ENCODE measurements at regions not wholly inside any gene's neighbourhood (a gene's known extent, or its start where the extent isn't known, plus 50 kb on each side); places are given as distances from the start of the nearest gene placed in this dataset.

DNA sequence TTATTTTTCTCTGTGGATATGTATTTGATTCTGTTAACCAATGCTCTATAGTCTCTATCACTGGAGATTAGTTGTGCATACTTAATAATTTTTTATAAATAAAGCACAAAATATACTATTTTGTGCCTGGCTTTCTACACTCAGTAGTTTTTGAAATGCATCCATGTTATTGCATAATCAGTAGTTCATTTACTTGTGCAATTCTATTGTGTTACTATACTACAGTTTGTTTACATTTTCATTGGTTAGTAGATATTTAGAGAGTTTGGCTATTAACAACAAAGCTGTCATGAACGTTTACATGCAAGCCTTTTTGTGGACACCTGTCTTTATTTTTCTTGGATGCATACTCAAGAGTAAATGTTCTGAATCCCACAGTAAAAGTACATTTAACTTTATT is 265.0 kb upstream of the FAT4 start:
- 76% methylated on average over 1 of the region's 1 CpG; no CpG with 5 or more reads in 1 of the 2 experiments for WGBS, 2 experiments (ENCODE audit: extremely low coverage in 1 of 2, insufficient coverage in 1 of 2, insufficient read length in 1 of 2, insufficient replicate concordance in 2 of 2, low coverage in 1 of 2, low lambda C conversion rate in 2 of 2, missing lambda C conversion rate in 1 of 2)
- Histone ChIP-seq H3K9me3 (ENCODE audit: insufficient read depth in 2 of 2, low read depth in 1 of 2, low read length in 1 of 2) (no peaks in the 10 kb centered on the region), H3K27ac (ENCODE audit: low read depth, low read length) (no peak overlapping the region), H3K79me1 (ENCODE audit: low read depth, low read length) (no peaks in the 10 kb centered on the region), H3K4ac (replicated peaks; ENCODE audit: insufficient read length, low read depth, low read length) (no peak overlapping the region), H3K9ac (replicated peaks in 1 of 4; ENCODE audit: extremely low read depth in 1 of 4, low read depth in 3 of 4, low read length in 3 of 4) (no peak overlapping the region), H2BK20ac (ENCODE audit: low read length) (no peak overlapping the region), H4K20me1 (replicated peaks in 1 of 2; ENCODE audit: control insufficient read depth in 1 of 2, insufficient read depth in 2 of 2, low read length in 2 of 2) (no peaks in the 10 kb centered on the region), H3K18ac (ENCODE audit: extremely low read depth, low read length) (no peak overlapping the region), H2BK120ac (replicated peaks; ENCODE audit: low read depth, low read length) (no peak overlapping the region), H3K4me1 (replicated peaks in 1 of 4; ENCODE audit: control insufficient read depth in 3 of 4, insufficient read depth in 4 of 4, low read length in 3 of 4) (no peaks in the 10 kb centered on the region), H3K4me2 (ENCODE audit: insufficient read depth in 1 of 2, low read depth in 2 of 2, low read length in 2 of 2) (no peak overlapping the region), H3K79me2 (ENCODE audit: control insufficient read depth in 1 of 2, insufficient read depth in 2 of 2, low read length in 2 of 2) (no peaks in the 10 kb centered on the region), H2BK12ac (ENCODE audit: low read depth, low read length) (no peak overlapping the region), H3K36me3 (ENCODE audit: control insufficient read depth in 2 of 4, insufficient read depth in 4 of 4, low read length in 3 of 4) (no peaks in the 10 kb centered on the region), H2AK5ac (ENCODE audit: low read depth, low read length) (no peak overlapping the region), H2BK15ac (ENCODE audit: low read length) (no peak overlapping the region), H4K5ac (ENCODE audit: insufficient read length, low read depth, low read length) (no peak overlapping the region), H3K23ac (ENCODE audit: insufficient read length) (no peak overlapping the region), H3K27me3 (replicated peaks in 1 of 4; ENCODE audit: control insufficient read depth in 3 of 4, extremely low read depth in 1 of 4, insufficient read depth in 3 of 4, low read length in 3 of 4) (no peaks in the 10 kb centered on the region), H2AFZ (ENCODE audit: low read length) (no peak overlapping the region), H4K8ac (ENCODE audit: extremely low read depth, insufficient read depth, low read length) (no peak overlapping the region), H3K23me2 (ENCODE audit: low read depth, low read length) (no peaks in the 10 kb centered on the region), H3K4me3 (ENCODE audit: extremely low read depth in 1 of 4, insufficient read depth in 2 of 4, low read depth in 3 of 4, low read length in 4 of 4) (no peak overlapping the region), H2BK5ac (ENCODE audit: low read depth, low read length) (no peak overlapping the region), H3K14ac (ENCODE audit: insufficient read length) (no peak overlapping the region), H3K56ac (replicated peaks; ENCODE audit: insufficient read length, low read depth, low read length) (no peak overlapping the region), H4K91ac (replicated peaks; ENCODE audit: insufficient read length, low read length) (no peak overlapping the region)
- no peak for DNase-seq (ENCODE audit: low read depth in 1 of 2, low spot score in 2 of 2)
- POLR2A ChIA-PET (ENCODE audit: partially characterized antibody): no interaction called here
- no peak for FAIRE-seq
- CTCF ChIA-PET (ENCODE audit: partially characterized antibody): no interaction called here
- no peak for TF ChIP-seq CBX5 (IDR thresholded peaks at IDR 0.05; ENCODE audit: low read depth, low read length)
- no peak for TF ChIP-seq ASH2L (IDR thresholded peaks at IDR 0.05; ENCODE audit: low read length)
- TF ChIP-seq, protein P1, sequence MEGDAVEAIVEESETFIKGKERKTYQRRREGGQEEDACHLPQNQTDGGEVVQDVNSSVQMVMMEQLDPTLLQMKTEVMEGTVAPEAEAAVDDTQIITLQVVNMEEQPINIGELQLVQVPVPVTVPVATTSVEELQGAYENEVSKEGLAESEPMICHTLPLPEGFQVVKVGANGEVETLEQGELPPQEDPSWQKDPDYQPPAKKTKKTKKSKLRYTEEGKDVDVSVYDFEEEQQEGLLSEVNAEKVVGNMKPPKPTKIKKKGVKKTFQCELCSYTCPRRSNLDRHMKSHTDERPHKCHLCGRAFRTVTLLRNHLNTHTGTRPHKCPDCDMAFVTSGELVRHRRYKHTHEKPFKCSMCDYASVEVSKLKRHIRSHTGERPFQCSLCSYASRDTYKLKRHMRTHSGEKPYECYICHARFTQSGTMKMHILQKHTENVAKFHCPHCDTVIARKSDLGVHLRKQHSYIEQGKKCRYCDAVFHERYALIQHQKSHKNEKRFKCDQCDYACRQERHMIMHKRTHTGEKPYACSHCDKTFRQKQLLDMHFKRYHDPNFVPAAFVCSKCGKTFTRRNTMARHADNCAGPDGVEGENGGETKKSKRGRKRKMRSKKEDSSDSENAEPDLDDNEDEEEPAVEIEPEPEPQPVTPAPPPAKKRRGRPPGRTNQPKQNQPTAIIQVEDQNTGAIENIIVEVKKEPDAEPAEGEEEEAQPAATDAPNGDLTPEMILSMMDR (IDR thresholded peaks at IDR 0.05; ENCODE audit: control extremely low read depth in 1 of 3, insufficient read depth in 1 of 3, low read depth in 1 of 3, low read length in 3 of 3): no peak
- TF ChIP-seq SIRT6 (IDR thresholded peaks at IDR 0.05; ENCODE audit: low read length): no peak

Measured in H1 (cell line).